Activated naive CD4-positive, alpha-beta T cell treated with anti-CD3 and anti-CD28 coated beads, Interleukin-2, amount 10 ng/mL, durations not matched to agents 7 days and 5 days (primary cell): ENCODE measurements at regions not wholly inside any gene's neighbourhood (a gene's known extent, or its start where the extent isn't known, plus 50 kb on each side); places are given as distances from the start of the nearest gene placed in this dataset.
"Not testable (repeated sequence)": the region's sequence is repeated elsewhere in the genome, so short reads cannot be mapped to it uniquely, and the experiment has no call there.

Experiments
- CTCF ChIA-PET: fragments of 350-600 bp; sonication (Branson Sonifier 250); formaldehyde crosslinking; loops from one replicate; lab custom pipeline; 2021; ENCODE audit warnings: antibody characterized with exemption; lab: Charles Lee
- DNase-seq: peaks from one replicate; pipeline ENCODE4 v3.0.0-alpha.2; 2020
- H3K27ac Mint-ChIP-seq: one replicate; pipeline ENCODE4 v1.8.0; 2021; ENCODE audit warnings: mild to moderate bottlenecking, moderate library complexity, mixed read lengths
- H3K27me3 Mint-ChIP-seq: one replicate; pipeline ENCODE4 v1.8.0; 2021; ENCODE audit warnings: mild to moderate bottlenecking, mixed read lengths
- H3K36me3 Mint-ChIP-seq: one replicate; pipeline ENCODE4 v1.8.0; 2021; ENCODE audit warnings: mixed read lengths
- H3K4me1 Mint-ChIP-seq: one replicate; pipeline ENCODE4 v1.8.0; 2021; ENCODE audit warnings: mixed read lengths
- H3K4me3 Mint-ChIP-seq: one replicate; pipeline ENCODE4 v1.8.0; 2021; ENCODE audit warnings: mild to moderate bottlenecking, moderate library complexity, mixed read lengths
- H3K9me3 Mint-ChIP-seq: one replicate; pipeline ENCODE4 v1.8.0; 2021; ENCODE audit warnings: mixed read lengths

- CTCF ChIA-PET: no interaction called here
Measured at GRCh38 chr5:40260361-40260760, 419.4 kb upstream of the PTGER4 start.

DNA sequence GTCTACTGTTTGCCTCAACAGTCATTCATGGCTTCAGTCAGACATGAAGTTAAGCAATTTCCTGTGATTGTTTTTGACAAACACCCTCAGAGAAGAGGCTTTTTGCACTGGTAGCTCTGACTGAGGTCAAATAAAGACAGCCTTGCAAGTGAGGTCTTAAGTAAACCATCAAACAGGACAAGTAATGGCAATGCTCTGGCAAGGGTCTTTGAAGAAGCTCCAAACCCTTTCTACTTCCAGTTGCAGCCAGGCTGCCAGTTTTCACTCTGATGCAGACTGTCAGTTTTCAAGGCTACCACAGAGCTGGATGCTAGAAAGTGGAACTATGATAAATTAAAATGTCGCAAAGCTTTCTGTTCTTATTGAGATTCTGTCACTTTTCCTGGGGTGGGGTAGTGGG is 421.5 kb upstream of the PTGER4 start:
- Mint-ChIP-seq H3K27ac (peak overlapping the region; percentile 46), H3K36me3 (peaks cover 7% of the 10 kb centered on the region), H3K27me3 (peaks cover 6% of the 10 kb centered on the region), H3K4me1 (peaks cover 11% of the 10 kb centered on the region), H3K9me3 (peaks cover 6% of the 10 kb centered on the region), H3K4me3 (no peak overlapping the region)
- no peak for DNase-seq
- CTCF ChIA-PET: no interaction called here

More at GRCh38 chr5:40260361-40260760, 419.4 kb upstream of the PTGER4 start:
- H3K4me1 Mint-ChIP-seq: peaks cover 11% of the 10 kb centered on the region
- peaks cover 6% of the 10 kb centered on the region for H3K9me3 Mint-ChIP-seq
- no peak overlapping the region for H3K27ac Mint-ChIP-seq
- DNase-seq: no peak
- peaks cover 6% of the 10 kb centered on the region for H3K27me3 Mint-ChIP-seq
- peaks cover 7% of the 10 kb centered on the region for H3K36me3 Mint-ChIP-seq
- H3K4me3 Mint-ChIP-seq: no peak overlapping the region

DNA sequence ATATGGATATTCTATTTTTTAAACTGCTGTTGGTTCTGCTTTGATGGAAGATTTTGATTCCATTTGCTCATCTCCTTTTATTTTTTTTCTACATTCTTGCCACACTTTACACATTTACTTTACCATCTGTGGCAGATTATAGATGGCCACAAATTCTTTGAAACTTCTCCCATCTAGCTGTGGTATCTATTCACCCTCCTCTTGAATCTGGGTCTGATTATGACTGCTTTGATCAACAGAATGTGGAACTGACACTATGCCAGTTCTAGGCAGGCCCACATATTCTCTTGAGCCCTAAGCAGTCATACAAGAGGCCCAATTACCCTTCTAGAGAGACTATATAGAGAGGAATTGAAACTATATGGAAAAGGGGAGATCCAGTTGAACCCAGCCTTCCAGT is 439.0 kb upstream of the PTGER4 start:
- no peak for DNase-seq
- Mint-ChIP-seq H3K4me1 (peaks cover 8% of the 10 kb centered on the region), H3K27me3 (no peaks in the 10 kb centered on the region), H3K4me3 (no peak overlapping the region), H3K36me3 (peaks cover 6% of the 10 kb centered on the region), H3K27ac (no peak overlapping the region), H3K9me3 (peaks cover 18% of the 10 kb centered on the region)
- CTCF ChIA-PET: no interaction called here

GRCh38 chr5:40240111-40240510 is 439.6 kb upstream of the PTGER4 start:
- CTCF ChIA-PET: no interaction called here
- Mint-ChIP-seq H3K36me3 (peaks cover 6% of the 10 kb centered on the region), H3K9me3 (peaks cover 18% of the 10 kb centered on the region), H3K27me3 (no peaks in the 10 kb centered on the region), H3K4me1 (peaks cover 8% of the 10 kb centered on the region), H3K27ac (no peak overlapping the region), H3K4me3 (no peak overlapping the region)
- DNase-seq: peak; percentile 29

DNA sequence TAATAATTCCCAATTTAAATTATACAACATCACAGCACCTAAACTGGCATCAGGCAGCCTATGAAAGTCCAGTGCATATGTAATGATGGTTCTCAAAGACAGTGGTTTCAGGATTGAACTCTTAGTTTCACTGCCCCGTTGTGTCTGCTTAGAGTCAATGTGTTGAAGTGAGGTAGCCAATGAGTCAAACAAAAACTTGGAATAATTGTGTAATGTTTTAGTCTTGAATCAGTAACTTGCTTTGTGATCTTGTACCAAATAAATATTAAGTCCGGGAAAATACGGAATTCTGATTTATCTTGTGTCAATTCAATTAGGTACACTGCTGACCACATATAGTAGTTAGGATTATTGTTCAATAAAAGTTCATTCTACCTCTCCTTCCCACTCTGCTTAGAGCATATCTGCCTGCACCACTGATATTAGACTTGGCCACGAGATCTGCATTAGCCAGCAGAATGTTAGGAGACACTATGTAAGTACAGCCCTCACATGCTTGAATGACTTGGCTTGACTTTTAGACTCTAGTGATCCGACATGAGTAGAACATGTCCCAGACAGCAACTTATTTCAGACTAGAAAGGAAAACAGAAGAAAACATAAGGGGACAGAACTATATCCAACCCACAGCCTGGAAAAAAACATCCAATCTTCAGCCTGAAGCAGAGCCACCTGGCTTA is 441.5 kb upstream of the PTGER4 start:
- Mint-ChIP-seq H3K4me3 (no peak overlapping the region), H3K36me3 (peaks cover 6% of the 10 kb centered on the region), H3K27ac (no peak overlapping the region), H3K9me3 (peaks cover 18% of the 10 kb centered on the region), H3K4me1 (peaks cover 11% of the 10 kb centered on the region), H3K27me3 (no peaks in the 10 kb centered on the region)
- DNase-seq: no peak
- CTCF ChIA-PET: no interaction called here

- no peak overlapping the region for H3K27ac Mint-ChIP-seq
- no peak for DNase-seq
- H3K9me3 Mint-ChIP-seq: peaks cover 9% of the 10 kb centered on the region
- no peak overlapping the region for H3K4me3 Mint-ChIP-seq
- H3K36me3 Mint-ChIP-seq: peaks cover 3% of the 10 kb centered on the region
- no peaks in the 10 kb centered on the region for H3K27me3 Mint-ChIP-seq
- CTCF ChIA-PET: no interaction called here
- peaks cover 6% of the 10 kb centered on the region for H3K4me1 Mint-ChIP-seq
Measured at GRCh38 chr5:40235471-40236400, 444.0 kb upstream of the PTGER4 start.

DNA sequence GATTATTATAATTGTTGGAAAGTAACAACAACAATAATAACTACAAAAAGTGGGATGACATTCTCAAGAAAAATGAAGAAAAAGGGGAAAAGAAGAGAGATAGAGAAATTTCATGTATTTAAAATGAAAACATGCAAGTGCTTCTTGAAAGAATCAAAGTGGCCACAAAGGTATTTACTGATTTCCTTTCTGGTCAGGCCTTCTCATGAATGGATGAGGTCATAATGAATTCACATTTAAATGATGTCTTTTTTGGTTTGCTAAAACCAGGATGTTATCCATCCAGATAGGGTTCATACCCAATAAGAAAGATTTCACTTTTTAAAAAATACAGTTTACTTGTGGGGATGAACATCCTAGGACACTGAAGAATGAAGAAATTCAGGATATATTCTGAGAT is 446.4 kb upstream of the PTGER4 start:
- Mint-ChIP-seq H3K36me3 (no peaks in the 10 kb centered on the region), H3K27ac (no peak overlapping the region), H3K4me3 (no peak overlapping the region), H3K4me1 (peaks cover 6% of the 10 kb centered on the region), H3K27me3 (no peaks in the 10 kb centered on the region), H3K9me3 (no peaks in the 10 kb centered on the region)
- DNase-seq: no peak
- CTCF ChIA-PET: no interaction called here

GRCh38 chr5:40227931-40228330 is 451.8 kb upstream of the PTGER4 start:
- H3K27ac Mint-ChIP-seq: no peak overlapping the region
- no peak overlapping the region for H3K4me3 Mint-ChIP-seq
- H3K4me1 Mint-ChIP-seq: peaks cover 12% of the 10 kb centered on the region
- H3K36me3 Mint-ChIP-seq: no peaks in the 10 kb centered on the region
- CTCF ChIA-PET: no interaction called here
- H3K9me3 Mint-ChIP-seq: no peaks in the 10 kb centered on the region
- no peaks in the 10 kb centered on the region for H3K27me3 Mint-ChIP-seq
- no peak for DNase-seq

DNA sequence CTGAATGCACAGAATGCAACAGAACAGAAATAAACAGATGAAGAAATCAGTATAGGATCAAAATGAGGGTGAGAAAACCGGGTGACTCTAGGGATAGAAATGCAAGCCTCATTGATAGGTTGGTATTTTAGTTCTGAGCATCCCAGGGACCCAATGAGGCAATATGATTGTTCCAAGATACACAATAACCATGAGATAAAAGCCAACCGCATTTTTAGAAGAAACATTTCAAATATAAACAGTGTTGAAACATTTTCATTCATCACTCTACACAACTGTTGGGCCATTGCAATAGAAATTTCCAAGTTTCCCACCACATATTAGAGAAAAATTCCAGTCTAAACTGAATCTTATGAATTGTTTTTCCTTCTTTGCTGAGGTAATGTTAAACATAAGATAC is 452.3 kb upstream of the PTGER4 start:
- no peak overlapping the region for H3K27ac Mint-ChIP-seq
- H3K4me1 Mint-ChIP-seq: peaks cover 12% of the 10 kb centered on the region
- no peak for DNase-seq
- no peaks in the 10 kb centered on the region for H3K9me3 Mint-ChIP-seq
- CTCF ChIA-PET: no interaction called here
- no peak overlapping the region for H3K4me3 Mint-ChIP-seq
- no peaks in the 10 kb centered on the region for H3K27me3 Mint-ChIP-seq
- H3K36me3 Mint-ChIP-seq: no peaks in the 10 kb centered on the region

DNA sequence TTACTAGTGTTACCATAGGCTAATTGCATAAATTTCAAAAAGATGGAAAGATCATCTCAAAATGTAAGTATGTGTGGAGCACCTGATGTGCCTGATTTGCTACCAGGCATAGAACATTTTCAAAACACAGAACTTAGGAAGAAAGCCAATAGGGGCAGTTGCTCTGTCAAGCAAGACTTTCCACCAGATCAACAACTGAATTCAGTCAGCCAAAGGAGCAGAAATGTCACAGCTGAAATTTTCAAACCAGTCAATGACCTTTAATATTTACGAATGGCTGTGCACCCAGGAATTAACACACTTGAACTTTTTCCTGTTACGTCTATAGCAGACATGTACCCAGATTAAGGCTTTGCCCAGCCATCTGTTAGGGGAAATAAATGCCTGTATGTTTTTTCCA is 452.8 kb upstream of the PTGER4 start:
- Mint-ChIP-seq H3K36me3 (no peaks in the 10 kb centered on the region), H3K9me3 (no peaks in the 10 kb centered on the region), H3K27me3 (no peaks in the 10 kb centered on the region), H3K27ac (no peak overlapping the region), H3K4me1 (peaks cover 12% of the 10 kb centered on the region), H3K4me3 (no peak overlapping the region)
- DNase-seq: no peak
- CTCF ChIA-PET: no interaction called here

- peaks cover 12% of the 10 kb centered on the region for H3K4me1 Mint-ChIP-seq
- DNase-seq, H3K36me3 Mint-ChIP-seq, H3K27ac Mint-ChIP-seq, H3K27me3 Mint-ChIP-seq, H3K4me3 Mint-ChIP-seq, CTCF ChIA-PET, H3K9me3 Mint-ChIP-seq: not testable (repeated sequence)
Measured at GRCh38 chr5:40225147-40225546, 454.6 kb upstream of the PTGER4 start.

GRCh38 chr5:40224421-40224820 is 455.3 kb upstream of the PTGER4 start:
- Mint-ChIP-seq H3K36me3 (no peaks in the 10 kb centered on the region), H3K27me3 (no peaks in the 10 kb centered on the region), H3K9me3 (peaks cover 1% of the 10 kb centered on the region), H3K4me3 (no peak overlapping the region), H3K4me1 (peaks cover 12% of the 10 kb centered on the region), H3K27ac (peak overlapping the region; percentile 49)
- no peak for DNase-seq
- CTCF ChIA-PET: no interaction called here

DNA sequence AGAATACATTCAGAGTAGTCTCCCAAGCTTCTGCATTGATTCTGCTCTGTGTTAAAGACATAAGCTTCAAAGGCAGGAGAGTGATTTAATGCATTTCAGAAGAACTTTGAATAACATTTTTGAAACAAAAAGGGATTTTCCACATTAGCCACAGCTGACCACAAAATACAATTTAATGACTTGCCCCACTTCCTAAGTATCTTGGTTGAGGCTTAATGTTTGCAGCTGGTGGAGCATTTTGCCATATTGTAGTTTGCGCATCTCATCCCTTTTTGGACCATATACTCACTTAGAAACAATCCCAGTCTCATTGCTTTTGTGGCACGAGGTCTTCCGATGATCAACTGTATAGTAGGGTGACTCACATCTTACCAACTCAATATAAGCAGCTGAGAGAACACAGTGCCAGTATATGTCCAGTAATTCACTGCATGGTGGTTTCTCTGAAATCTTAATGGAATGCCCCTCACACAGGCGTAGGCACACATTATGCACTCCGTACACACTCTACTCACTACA is 455.8 kb upstream of the PTGER4 start:
- peaks cover 1% of the 10 kb centered on the region for H3K9me3 Mint-ChIP-seq
- H3K27ac Mint-ChIP-seq: peak overlapping the region; percentile 49
- H3K36me3 Mint-ChIP-seq: no peaks in the 10 kb centered on the region
- no peak for DNase-seq
- H3K4me1 Mint-ChIP-seq: peaks cover 12% of the 10 kb centered on the region
- CTCF ChIA-PET: no interaction called here
- H3K4me3 Mint-ChIP-seq: no peak overlapping the region
- H3K27me3 Mint-ChIP-seq: no peaks in the 10 kb centered on the region

- Mint-ChIP-seq H3K27ac (no peak overlapping the region), H3K27me3 (no peaks in the 10 kb centered on the region), H3K9me3 (peaks cover 7% of the 10 kb centered on the region), H3K4me3 (no peak overlapping the region), H3K36me3 (no peaks in the 10 kb centered on the region), H3K4me1 (peaks cover 16% of the 10 kb centered on the region)
- no peak for DNase-seq
- CTCF ChIA-PET: no interaction called here
Measured at GRCh38 chr5:40221796-40222195, 457.9 kb upstream of the PTGER4 start.

DNA sequence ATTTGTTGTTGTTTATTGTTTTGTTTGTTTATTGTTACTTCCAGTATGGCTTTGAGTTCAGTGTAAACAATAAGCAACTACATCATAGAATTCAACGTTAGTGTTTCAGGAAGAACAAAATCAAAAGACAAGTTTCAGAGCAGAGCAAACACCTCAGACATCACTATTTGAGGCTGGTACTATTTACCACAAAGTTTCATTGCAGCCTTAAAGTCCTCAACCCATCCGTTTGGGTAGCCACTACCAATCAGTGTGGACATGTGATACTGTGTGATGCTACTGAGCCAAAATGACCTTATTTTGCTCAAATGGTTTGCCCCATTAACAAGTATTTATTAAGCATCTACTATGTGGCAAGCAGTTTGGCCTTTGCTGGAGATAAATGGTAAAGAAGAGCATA is 458.5 kb upstream of the PTGER4 start:
- Mint-ChIP-seq H3K4me3 (no peak overlapping the region), H3K4me1 (peaks cover 16% of the 10 kb centered on the region), H3K36me3 (no peaks in the 10 kb centered on the region), H3K27ac (no peak overlapping the region), H3K9me3 (peaks cover 7% of the 10 kb centered on the region), H3K27me3 (no peaks in the 10 kb centered on the region)
- DNase-seq: no peak
- CTCF ChIA-PET: no interaction called here
